Keratinocyte (primary cell): ENCODE measurements at regions not wholly inside any gene's neighbourhood (a gene's known extent, or its start where the extent isn't known, plus 50 kb on each side); places are given as distances from the start of the nearest gene placed in this dataset.

Experiments used
- EZH2 ChIP-seq: IDR thresholded peaks from one replicate; pipeline ENCODE4 v1.6.1; 2012; ENCODE audit warnings: inconsistent platforms, mild to moderate bottlenecking, low read length, moderate library complexity
- TF ChIP-seq, protein P1 (sequence below), 3 experiments: IDR thresholded peaks in 1 of 3; conservative IDR thresholded peaks in 1 of 3; optimal IDR thresholded peaks in 1 of 3; 2 replicates in 2 of 3; 3 replicates in 1 of 3; pipeline versions ENCODE3 to v1.5.1; 2011; ENCODE audit warnings: low read length in 3 of 3, mild to moderate bottlenecking in 3 of 3, moderate library complexity in 2 of 3, control low read depth in 1 of 3, inconsistent platforms in 1 of 3; ENCODE audit not compliant: insufficient read depth in 2 of 3; ENCODE audit errors: extremely low read depth in 1 of 3

DNA sequence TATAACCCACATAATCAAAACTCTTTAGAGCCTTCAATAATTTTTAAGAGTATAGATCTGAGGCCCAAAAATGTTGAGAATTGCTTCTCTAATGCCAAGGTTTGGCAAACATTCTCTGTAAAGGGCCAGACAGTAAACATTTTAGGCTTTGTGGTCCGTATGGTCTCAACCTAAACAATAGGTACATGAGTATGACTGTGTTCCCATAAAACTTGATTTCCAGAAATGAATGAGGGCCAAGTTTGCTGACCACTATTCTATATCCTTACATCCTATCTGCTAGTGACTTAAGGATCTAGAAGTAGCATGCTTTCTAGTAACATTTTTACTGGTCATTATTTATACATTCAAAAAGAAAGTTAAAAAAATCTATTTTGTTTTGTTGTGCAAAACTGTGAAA is 58.9 kb downstream of the MPP7 start:
- TF ChIP-seq, protein P1, sequence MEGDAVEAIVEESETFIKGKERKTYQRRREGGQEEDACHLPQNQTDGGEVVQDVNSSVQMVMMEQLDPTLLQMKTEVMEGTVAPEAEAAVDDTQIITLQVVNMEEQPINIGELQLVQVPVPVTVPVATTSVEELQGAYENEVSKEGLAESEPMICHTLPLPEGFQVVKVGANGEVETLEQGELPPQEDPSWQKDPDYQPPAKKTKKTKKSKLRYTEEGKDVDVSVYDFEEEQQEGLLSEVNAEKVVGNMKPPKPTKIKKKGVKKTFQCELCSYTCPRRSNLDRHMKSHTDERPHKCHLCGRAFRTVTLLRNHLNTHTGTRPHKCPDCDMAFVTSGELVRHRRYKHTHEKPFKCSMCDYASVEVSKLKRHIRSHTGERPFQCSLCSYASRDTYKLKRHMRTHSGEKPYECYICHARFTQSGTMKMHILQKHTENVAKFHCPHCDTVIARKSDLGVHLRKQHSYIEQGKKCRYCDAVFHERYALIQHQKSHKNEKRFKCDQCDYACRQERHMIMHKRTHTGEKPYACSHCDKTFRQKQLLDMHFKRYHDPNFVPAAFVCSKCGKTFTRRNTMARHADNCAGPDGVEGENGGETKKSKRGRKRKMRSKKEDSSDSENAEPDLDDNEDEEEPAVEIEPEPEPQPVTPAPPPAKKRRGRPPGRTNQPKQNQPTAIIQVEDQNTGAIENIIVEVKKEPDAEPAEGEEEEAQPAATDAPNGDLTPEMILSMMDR (optimal IDR thresholded peaks at IDR 0.05 in 1 of 3, IDR thresholded peaks at IDR 0.05 in 1 of 3, conservative IDR thresholded peaks at IDR 0.05 in 1 of 3; ENCODE audit: extremely low read depth in 1 of 3, insufficient read depth in 2 of 3, low read length in 3 of 3), result no peak
- TF ChIP-seq EZH2, result no peak
